KMS-11 (cell line): ENCODE measurements at regions not wholly inside any gene's neighbourhood (a gene's known extent, or its start where the extent isn't known, plus 50 kb on each side); places are given as distances from the start of the nearest gene placed in this dataset.

ENCODE experiments used
- H2AFZ ChIP-seq: fragments of 200-600 bp; sonication (generic); 2 replicates; pipeline ENCODE4 v1.6.1; 2016; ENCODE audit warnings: antibody characterized with exemption, mixed run types, low read depth
- H3K27ac ChIP-seq: fragments of 200-600 bp; sonication (generic); 2 replicates; pipeline ENCODE4 v1.6.1; 2016; ENCODE audit warnings: mild to moderate bottlenecking, mixed run types
- H3K27me3 ChIP-seq: fragments of 200-600 bp; sonication (generic); 2 replicates; pipeline ENCODE4 v1.6.1; 2017; ENCODE audit warnings: mild to moderate bottlenecking, low read depth, mixed run types, moderate library complexity; ENCODE audit not compliant: insufficient read depth
- H3K36me3 ChIP-seq: fragments of 200-600 bp; sonication (generic); 2 replicates; pipeline ENCODE4 v1.6.1; 2017; ENCODE audit warnings: mild to moderate bottlenecking, mixed run types; ENCODE audit not compliant: insufficient read depth
- H3K4me1 ChIP-seq: fragments of 200-600 bp; sonication (generic); 2 replicates; pipeline ENCODE4 v1.6.1; 2016; ENCODE audit warnings: mild to moderate bottlenecking, low read depth, mixed run types; ENCODE audit not compliant: poor library complexity, severe bottlenecking
- H3K4me2 ChIP-seq: fragments of 200-600 bp; sonication (generic); 2 replicates; pipeline ENCODE4 v1.7.0; 2016; ENCODE audit warnings: mild to moderate bottlenecking, mixed run types
- H3K4me3 ChIP-seq: fragments of 200-600 bp; sonication (generic); IDR thresholded peaks from 2 replicates; pipeline ENCODE4 v1.6.1; 2017; ENCODE audit warnings: low read depth, low read length, mixed read lengths; ENCODE audit not compliant: insufficient read depth
- H3K79me2 ChIP-seq: fragments of 200-600 bp; sonication (generic); 2 replicates; pipeline ENCODE4 v1.6.1; 2016; ENCODE audit warnings: low read depth, mixed run types; ENCODE audit not compliant: insufficient read depth
- H3K9ac ChIP-seq: fragments of 200-600 bp; sonication (generic); 2 replicates; pipeline ENCODE4 v1.6.1; 2016; ENCODE audit warnings: mild to moderate bottlenecking, mixed run types
- H4K20me1 ChIP-seq: fragments of 200-600 bp; sonication (generic); 2 replicates; pipeline ENCODE4 v1.6.1; 2016; ENCODE audit warnings: mild to moderate bottlenecking, mixed run types; ENCODE audit not compliant: insufficient read depth
- TF ChIP-seq, protein P1 (sequence below): fragments of 200-600 bp; sonication (generic); conservative IDR thresholded peaks from 2 replicates; pipeline ENCODE4 v1.6.1; 2017; ENCODE audit warnings: low read depth, mild to moderate bottlenecking, antibody characterized with exemption, low read length, moderate library complexity, mixed read lengths

GRCh38 chr18:25592804-25593360 is 240.9 kb upstream of the ZNF521 start:
- Histone ChIP-seq H4K20me1 (no peaks in the 10 kb centered on the region), H3K27ac (no peak overlapping the region), H3K36me3 (no peaks in the 10 kb centered on the region), H2AFZ (no peak overlapping the region), H3K27me3 (no peaks in the 10 kb centered on the region), H3K4me2 (no peak overlapping the region), H3K4me3 (no peak overlapping the region), H3K9ac (no peak overlapping the region), H3K4me1 (no peaks in the 10 kb centered on the region), H3K79me2 (no peaks in the 10 kb centered on the region)
- TF ChIP-seq, protein P1, sequence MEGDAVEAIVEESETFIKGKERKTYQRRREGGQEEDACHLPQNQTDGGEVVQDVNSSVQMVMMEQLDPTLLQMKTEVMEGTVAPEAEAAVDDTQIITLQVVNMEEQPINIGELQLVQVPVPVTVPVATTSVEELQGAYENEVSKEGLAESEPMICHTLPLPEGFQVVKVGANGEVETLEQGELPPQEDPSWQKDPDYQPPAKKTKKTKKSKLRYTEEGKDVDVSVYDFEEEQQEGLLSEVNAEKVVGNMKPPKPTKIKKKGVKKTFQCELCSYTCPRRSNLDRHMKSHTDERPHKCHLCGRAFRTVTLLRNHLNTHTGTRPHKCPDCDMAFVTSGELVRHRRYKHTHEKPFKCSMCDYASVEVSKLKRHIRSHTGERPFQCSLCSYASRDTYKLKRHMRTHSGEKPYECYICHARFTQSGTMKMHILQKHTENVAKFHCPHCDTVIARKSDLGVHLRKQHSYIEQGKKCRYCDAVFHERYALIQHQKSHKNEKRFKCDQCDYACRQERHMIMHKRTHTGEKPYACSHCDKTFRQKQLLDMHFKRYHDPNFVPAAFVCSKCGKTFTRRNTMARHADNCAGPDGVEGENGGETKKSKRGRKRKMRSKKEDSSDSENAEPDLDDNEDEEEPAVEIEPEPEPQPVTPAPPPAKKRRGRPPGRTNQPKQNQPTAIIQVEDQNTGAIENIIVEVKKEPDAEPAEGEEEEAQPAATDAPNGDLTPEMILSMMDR: no peak

DNA sequence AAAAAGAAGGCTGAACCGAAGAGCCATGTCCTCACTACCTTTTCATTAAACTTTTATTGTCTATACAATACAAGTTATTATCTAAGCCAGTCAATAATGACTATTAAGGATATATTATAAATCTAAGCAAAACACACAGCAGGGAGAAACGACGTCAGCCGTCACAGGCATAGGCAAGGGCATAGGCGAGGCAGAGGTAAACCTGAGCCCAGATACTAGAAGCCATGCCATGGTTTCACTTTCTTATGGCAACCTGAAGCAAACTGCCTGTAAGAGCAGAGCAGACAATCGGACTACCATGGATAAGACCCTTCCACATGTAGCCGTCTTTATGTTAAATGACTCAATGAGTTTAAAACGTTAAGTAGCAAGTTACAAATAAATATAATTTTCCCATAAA is 238.5 kb upstream of the ZNF521 start:
- no peak overlapping the region for H2AFZ ChIP-seq
- no peak overlapping the region for H3K4me3 ChIP-seq
- H3K27me3 ChIP-seq: no peaks in the 10 kb centered on the region
- no peak overlapping the region for H3K9ac ChIP-seq
- H3K4me1 ChIP-seq: no peaks in the 10 kb centered on the region
- no peaks in the 10 kb centered on the region for H3K79me2 ChIP-seq
- H4K20me1 ChIP-seq: no peaks in the 10 kb centered on the region
- H3K4me2 ChIP-seq: no peak overlapping the region
- no peaks in the 10 kb centered on the region for H3K36me3 ChIP-seq
- no peak overlapping the region for H3K27ac ChIP-seq
- TF ChIP-seq, protein P1: no peak

DNA sequence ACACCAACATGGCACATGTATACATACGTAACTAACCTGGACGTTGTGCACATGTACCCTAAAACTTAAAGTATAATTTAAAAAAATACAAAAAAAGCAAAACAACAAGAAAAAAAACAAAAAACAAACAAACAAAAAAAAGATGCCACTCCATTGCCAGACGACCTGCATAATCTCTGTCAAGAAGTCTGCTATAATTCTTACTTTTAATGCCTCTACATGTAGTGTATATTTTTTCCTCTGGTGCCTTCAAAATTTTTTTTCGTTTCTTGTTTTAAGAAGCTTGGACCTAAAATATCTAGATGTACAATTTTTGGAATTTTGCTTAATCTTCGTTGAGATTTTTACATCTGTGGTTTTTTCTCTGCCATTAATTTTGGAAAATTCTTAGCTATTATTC is 235.6 kb upstream of the ZNF521 start:
- Histone ChIP-seq H3K27me3 (no peaks in the 10 kb centered on the region), H3K4me3 (no peak overlapping the region), H3K79me2 (no peaks in the 10 kb centered on the region), H3K4me1 (no peaks in the 10 kb centered on the region), H3K9ac (no peak overlapping the region), H3K4me2 (no peak overlapping the region), H4K20me1 (no peaks in the 10 kb centered on the region), H3K36me3 (no peaks in the 10 kb centered on the region), H3K27ac (no peak overlapping the region), H2AFZ (no peak overlapping the region)
- TF ChIP-seq, protein P1: no peak

GRCh38 chr18:25568986-25569385 is 217.0 kb upstream of the ZNF521 start:
- no peak overlapping the region for H3K27ac ChIP-seq
- H4K20me1 ChIP-seq: no peaks in the 10 kb centered on the region
- H3K79me2 ChIP-seq: no peaks in the 10 kb centered on the region
- no peak overlapping the region for H3K4me3 ChIP-seq
- TF ChIP-seq, protein P1: no peak
- H3K4me1 ChIP-seq: no peaks in the 10 kb centered on the region
- no peak overlapping the region for H3K9ac ChIP-seq
- no peaks in the 10 kb centered on the region for H3K36me3 ChIP-seq
- H2AFZ ChIP-seq: no peak overlapping the region
- no peak overlapping the region for H3K4me2 ChIP-seq
- no peaks in the 10 kb centered on the region for H3K27me3 ChIP-seq
